Loucy (cell line): ENCODE measurements at regions not wholly inside any gene's neighbourhood (a gene's known extent, or its start where the extent isn't known, plus 50 kb on each side); places are given as distances from the start of the nearest gene placed in this dataset.

Experiments
- CTCF ChIP-seq: fragments of 200-600 bp; sonication (generic); conservative IDR thresholded peaks from 2 replicates; pipeline ENCODE4 v1.5.1; 2014; ENCODE audit warnings: mild to moderate bottlenecking, antibody characterized with exemption, low read length
- EZH2phosphoT487 ChIP-seq: fragments of 200-600 bp; IDR thresholded peaks from 2 replicates; pipeline ENCODE4 v1.6.1; 2018; ENCODE audit warnings: antibody characterized with exemption, mild to moderate bottlenecking, moderate library complexity, borderline replicate concordance

DNA sequence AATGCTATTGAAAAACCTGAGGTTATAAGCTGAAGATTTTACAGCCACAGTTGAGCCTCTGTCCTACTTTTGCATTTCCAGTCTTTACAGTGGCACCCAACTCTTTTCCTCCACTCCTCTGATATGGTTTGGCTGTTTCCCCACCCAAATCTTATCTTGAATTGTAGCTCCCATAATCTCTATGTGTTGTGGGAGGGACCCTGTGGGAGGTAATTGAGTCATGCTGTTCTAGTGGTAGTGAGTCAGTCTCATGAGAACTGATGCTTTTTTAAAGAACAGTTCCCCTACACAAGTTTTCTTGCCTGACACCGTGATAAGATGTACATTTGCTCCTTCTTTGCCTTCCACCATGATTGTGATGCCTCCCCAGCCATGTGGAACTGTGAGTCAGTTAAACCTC is 646.1 kb upstream of the SEMA6A start:
- TF ChIP-seq CTCF (no peak), EZH2phosphoT487 (no peak)
